ENCODE measurements at regions not wholly inside any gene's neighbourhood (a gene's known extent, or its start where the extent isn't known, plus 50 kb on each side); places are given as distances from the start of the nearest gene placed in this dataset.

- H3K4me1 Mint-ChIP-seq = peaks cover 9 to 11% of the 10 kb centered on the region in 2 experiments
- Histone ChIP-seq H4K91ac (ENCODE audit: insufficient read length, low read depth, low read length) (no peak overlapping the region), H3K9ac (ENCODE audit: extremely low read depth, insufficient read length, low read length) (no peak overlapping the region), H3K18ac (ENCODE audit: insufficient read length, low read depth, low read length) (no peak overlapping the region), H3T11ph (ENCODE audit: low read length) (no peak overlapping the region), H2BK12ac (ENCODE audit: insufficient read length, low read depth, low read length) (no peak overlapping the region), H3K23ac (ENCODE audit: insufficient read length, low read depth, low read length) (no peak overlapping the region), H3K27me3 (ENCODE audit: insufficient read depth, low read length) (no peaks in the 10 kb centered on the region), H3K27ac (ENCODE audit: insufficient read length, low read depth, low read length) (no peak overlapping the region), H3K4me1 (ENCODE audit: insufficient read depth, low read length) (no peaks in the 10 kb centered on the region; the same call in 1 of the 2 replicates), H3K23me2 (ENCODE audit: insufficient read length, low read depth, low read length, poor library complexity, severe bottlenecking) (no peaks in the 10 kb centered on the region), H2BK5ac (ENCODE audit: insufficient read length, low read length) (no peak overlapping the region), H2AFZ (ENCODE audit: low read length) (no peak overlapping the region), H4K8ac (replicated peaks; ENCODE audit: insufficient read length, low read depth, low read length) (no peak overlapping the region), H3K14ac (ENCODE audit: insufficient read depth, low read length) (no peak overlapping the region), H2BK20ac (ENCODE audit: low read depth, low read length, poor library complexity, severe bottlenecking) (no peak overlapping the region), H3K79me1 (ENCODE audit: insufficient read depth, low read depth, low read length, poor library complexity, severe bottlenecking) (no peaks in the 10 kb centered on the region), H3K9me3 (ENCODE audit: control insufficient read depth, low read depth, low read length) (no peaks in the 10 kb centered on the region), H3K56ac (ENCODE audit: insufficient read length, low read depth, low read length) (no peak overlapping the region), H4K20me1 (ENCODE audit: control insufficient read depth, insufficient read depth, insufficient read length) (no peaks in the 10 kb centered on the region), H3K4ac (ENCODE audit: low read depth, low read length) (no peak overlapping the region), H2BK15ac (ENCODE audit: low read depth, low read length) (no peak overlapping the region), H3K79me2 (ENCODE audit: insufficient read depth, low read length) (no peaks in the 10 kb centered on the region), H4K5ac (ENCODE audit: insufficient read length, low read depth, low read length) (no peak overlapping the region), H3K4me2 (ENCODE audit: insufficient read depth, insufficient read length, low read length) (no peak overlapping the region), H2AK5ac (ENCODE audit: insufficient read length, low read length) (no peak overlapping the region), H2BK120ac (ENCODE audit: low read depth, low read length, poor library complexity, severe bottlenecking) (no peak overlapping the region)
- no peaks in the 10 kb centered on the region for H3K9me3 Mint-ChIP-seq
- no peak overlapping the region for H3K4me3 Mint-ChIP-seq
- H3K27ac Mint-ChIP-seq = no peak overlapping the region
- H3K36me3 Mint-ChIP-seq (ENCODE audit: insufficient read depth in 1 of 3, low read depth in 3 of 3) = no peaks in the 10 kb centered on the region
- H3K27me3 Mint-ChIP-seq (ENCODE audit: low read depth) = no peaks in the 10 kb centered on the region
- WGBS (ENCODE audit: extremely low coverage, insufficient read length, low lambda C conversion rate) = no CpG with 5 or more reads among the region's 3 CpGs
- TF ChIP-seq CTCF (conservative IDR thresholded peaks at IDR 0.05) = no peak
- DNase-seq = no peak
Measured at GRCh38 chr3:31184261-31185061, 290.0 kb upstream of the GADL1 start.
